K562 (cell line): ENCODE measurements at regions not wholly inside any gene's neighbourhood (a gene's known extent, or its start where the extent isn't known, plus 50 kb on each side); places are given as distances from the start of the nearest gene placed in this dataset.
A peak's percentile ranks its signal among the peaks of the same experiment; 100 is the strongest.

Experiments
- ATAC-seq: fragments of 200-7000 bp; cut with Tn5 transposase; 3 replicates; pipeline ENCODE4 v1.9.1; 2020; ENCODE audit warnings: moderate library complexity
- BruUV-seq: library from RNA; stranded (reverse); fragments of 400-500 nt; replicated peaks from 2 replicates; lab custom pipeline; 2021; lab: Mats Ljungman, UMichigan
- CTCF ChIA-PET: fragments of 300-600 bp; formaldehyde crosslinking; extraction: SDS; loops from one replicate; lab custom pipeline; 2021; ENCODE audit warnings: low intra/inter-chr PET ratio; lab: Yijun Ruan, JAX
- POLR2A ChIA-PET: fragments of 300-600, 350-650 bp; sonication (Branson Sonifier 250); formaldehyde crosslinking; extraction: SDS; loops from one replicate; lab custom pipeline; 2021; ENCODE audit warnings: antibody characterized with exemption, inconsistent platforms; lab: Yijun Ruan, JAX
- DNase-seq, 4 experiments: peaks; one replicate each; pipeline versions ENCODE4 v3.0.0 to v3.0.0-alpha.2; 2011 to 2018; ENCODE audit warnings: low spot score in 3 of 4, mixed read lengths in 3 of 4; ENCODE audit errors: extremely low read depth in 1 of 4
- FAIRE-seq: peaks from 2 replicates; lab custom pipeline; 2011; peaks lifted over from hg19 to GRCh38; lab: Jason Lieb, UNC
- H2AFZ ChIP-seq: 2 replicates; pipeline ENCODE4 v1.6.0; 2011; ENCODE audit warnings: low read depth, low read length, control low read depth, inconsistent platforms
- H3K27ac ChIP-seq: fragments of 200-600 bp; 3 replicates; pipeline ENCODE4 v1.8.0; 2011; ENCODE audit warnings: low read depth, mild to moderate bottlenecking, control low read depth, inconsistent platforms, low read length, moderate library complexity, mixed read lengths; ENCODE audit errors: extremely low read depth
- H3K27me3 ChIP-seq, 2 experiments: fragments of 300-600 bp in 1 of 2; 2 replicates in 1 of 2; 3 replicates in 1 of 2; pipeline versions ENCODE4 v1.6.0 to v1.8.0; 2011; ENCODE audit warnings: inconsistent platforms in 2 of 2, low read length in 2 of 2, mild to moderate bottlenecking in 1 of 2, mixed read lengths in 1 of 2, moderate library complexity in 1 of 2; ENCODE audit not compliant: control insufficient read depth in 2 of 2, insufficient read depth in 2 of 2
- H3K36me3 ChIP-seq: fragments of 300-600 bp; 3 replicates; pipeline ENCODE4 v1.8.0; 2011; ENCODE audit warnings: mild to moderate bottlenecking, low read length, inconsistent platforms; ENCODE audit not compliant: control insufficient read depth, insufficient read depth
- H3K4me1 ChIP-seq, 2 experiments: fragments of 200-600 bp in 1 of 2; replicated peaks in 1 of 2; 2 replicates in 1 of 2; 3 replicates in 1 of 2; pipeline versions ENCODE4 v1.5.1 to v1.8.0; 2011; ENCODE audit warnings: inconsistent platforms in 2 of 2, low read length in 2 of 2, mild to moderate bottlenecking in 1 of 2, mixed read lengths in 1 of 2, moderate library complexity in 1 of 2; ENCODE audit not compliant: control insufficient read depth in 2 of 2, insufficient read depth in 2 of 2
- H3K4me2 ChIP-seq: 2 replicates; pipeline ENCODE4 v1.6.1; 2011; ENCODE audit warnings: low read length, control low read depth, inconsistent platforms, mixed read lengths; ENCODE audit not compliant: insufficient read depth
- H3K4me3 ChIP-seq: fragments of 200-600 bp; sonication (generic), shearing (Covaris generic); 2 replicates; pipeline ENCODE4 v1.5.1; 2016; ENCODE audit warnings: control low read depth, inconsistent platforms
- H3K79me2 ChIP-seq: fragments of 200-600 bp; 3 replicates; pipeline ENCODE4 v1.8.0; 2011; ENCODE audit warnings: low read length, inconsistent platforms; ENCODE audit not compliant: control insufficient read depth, insufficient read depth
- H3K9ac ChIP-seq, 2 experiments: 2 replicates each; pipeline versions ENCODE4 v1.6.0 to v1.6.1; 2011; ENCODE audit warnings: low read depth in 2 of 2, low read length in 2 of 2, control low read depth in 1 of 2, inconsistent platforms in 1 of 2, mild to moderate bottlenecking in 1 of 2, mixed read lengths in 1 of 2; ENCODE audit not compliant: insufficient read depth in 1 of 2
- H3K9me1 ChIP-seq: one replicate; pipeline ENCODE4 v1.6.0; 2011; ENCODE audit warnings: inconsistent platforms, mild to moderate bottlenecking, low read length, moderate library complexity; ENCODE audit not compliant: control insufficient read depth, insufficient read depth
- H3K9me3 ChIP-seq: replicated peaks from 2 replicates; pipeline ENCODE4 v1.5.1; 2011; ENCODE audit warnings: low read depth, low read length, inconsistent platforms; ENCODE audit not compliant: control insufficient read depth, insufficient read depth
- H4K20me1 ChIP-seq: replicated peaks from 2 replicates; pipeline ENCODE4 v1.6.1; 2011; ENCODE audit warnings: low read length, inconsistent platforms, mixed read lengths; ENCODE audit not compliant: control insufficient read depth, insufficient read depth
- BCOR ChIP-seq: fragments of 450-650 bp; IDR thresholded peaks from 2 replicates; pipeline ENCODE4 v1.6.1; 2016
- CEBPG ChIP-seq, 3 experiments: fragments of 200-800 bp in 1 of 3; sonication (Bioruptor generic) in 1 of 3; sonication (generic) in 1 of 3; formaldehyde crosslinking in 1 of 3; IDR thresholded peaks in 2 of 3; conservative IDR thresholded peaks in 1 of 3; 2 replicates each; pipeline versions ENCODE4 v1.6.1 to v1.8.0; 2016 to 2022; ENCODE audit warnings: missing compliant biosample characterization in 2 of 3, missing genetic modification characterization in 2 of 3, mild to moderate bottlenecking in 1 of 3, missing genetic modification reagents in 1 of 3
- ETV1 ChIP-seq: fragments of 450-650 bp; conservative IDR thresholded peaks from 2 replicates; pipeline ENCODE4 v1.6.1; 2016; ENCODE audit warnings: missing genetic modification characterization, control low read depth, low read depth, missing compliant biosample characterization
- PRPF4 ChIP-seq: fragments of 200-400 bp; formaldehyde crosslinking; IDR thresholded peaks from one replicate; pipeline ENCODE4 v1.6.1; 2017; ENCODE audit warnings: low read length, low read depth, mild to moderate bottlenecking; ENCODE audit not compliant: insufficient read depth, poor library complexity, severe bottlenecking
- ZNF140 ChIP-seq: fragments of 250-450 bp; sonication (Bioruptor Pico); IDR thresholded peaks from 2 replicates; pipeline ENCODE4 v1.8.0; 2021; ENCODE audit warnings: moderate library complexity, mild to moderate bottlenecking, inconsistent platforms
- WGBS: fragments of 100-300 bp; shearing (Covaris generic); methylation state at CpG from one replicate; pipeline ENCODE4 v1.1.6; 2016; ENCODE audit warnings: low coverage, mixed read lengths; ENCODE audit not compliant: insufficient coverage; ENCODE audit errors: missing lambda C conversion rate; 5-methylcytosine and 5-hydroxymethylcytosine counted together
- in situ Hi-C: fragments of 300-500 bp; cut with MboI; formaldehyde crosslinking; loops from 4 replicates; pipeline ENCODE4 v1.15.0; 2018; ENCODE audit warnings: inconsistent platforms, mixed read lengths
- intact Hi-C: fragments of 100-400 bp; cut with micrococcal nuclease; formaldehyde crosslinking; loops from 2 replicates; pipeline ENCODE4 v1.14.2; 2022
- TF ChIP-seq, protein P1 (sequence below): sonication (generic); formaldehyde crosslinking; IDR thresholded peaks from 2 replicates; pipeline ENCODE4 v1.8.1; 2022; ENCODE audit warnings: missing genetic modification reagents

DNA sequence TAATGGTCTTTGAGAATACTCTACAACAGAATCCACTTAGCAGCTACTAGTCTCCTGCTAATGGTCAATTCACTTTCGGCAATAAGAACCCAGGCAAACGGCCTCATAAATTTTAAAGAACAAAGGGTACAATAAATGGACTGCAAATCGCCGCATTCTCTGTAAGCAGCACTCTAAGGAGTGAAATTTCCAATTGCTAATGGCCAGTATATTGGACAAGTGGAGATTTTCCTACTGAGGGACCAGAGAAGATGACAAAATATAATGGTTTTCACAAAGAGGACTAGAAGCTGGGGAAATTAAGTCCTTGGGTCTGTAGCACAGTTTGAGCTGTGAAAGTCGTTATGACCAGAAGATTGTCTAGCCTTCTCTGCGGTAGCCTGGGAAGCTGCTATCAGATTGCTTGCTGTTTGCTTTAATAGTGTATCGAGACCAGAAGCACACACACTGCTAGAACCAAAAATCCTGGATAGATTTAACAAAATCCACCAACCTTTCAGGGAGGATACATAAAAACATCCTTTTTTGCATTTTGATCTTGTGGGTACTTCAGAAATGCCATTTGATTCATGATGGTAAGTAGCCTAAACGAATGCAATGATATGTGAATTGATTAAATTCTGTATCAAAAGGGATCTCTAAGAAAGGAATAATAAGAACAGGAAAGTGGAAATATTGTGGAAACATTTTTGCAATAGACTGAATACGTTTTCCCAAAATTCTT is 53.6 kb upstream of the ATP8B1 start:
- Histone ChIP-seq H4K20me1 (no peaks in the 10 kb centered on the region), H2AFZ (no peak overlapping the region), H3K9ac (no peak overlapping the region), H3K4me3 (no peak overlapping the region), H3K27ac (no peak overlapping the region), H3K79me2 (no peaks in the 10 kb centered on the region), H3K36me3 (no peaks in the 10 kb centered on the region), H3K4me2 (no peak overlapping the region), H3K9me1 (no peaks in the 10 kb centered on the region), H3K9me3 (no peaks in the 10 kb centered on the region), H3K4me1 (peaks cover 0 to 6% of the 10 kb centered on the region in 2 experiments; a peak in 1 of 5 replicates), H3K27me3 (no peaks in the 10 kb centered on the region)
- intact Hi-C loops, result loop anchor here (5.0 to 10.0 kb wide), 2 partner anchors 82 to 224 kb away; no protein-coding TSS in a partner anchor
- POLR2A ChIA-PET, result interaction anchor here (0.6 kb wide), 1 partner anchor 263 kb away, joined by 4 read pairs; no protein-coding TSS in a partner anchor
- 37% methylated on average over 8 of the region's 9 CpGs for WGBS
- no peak for DNase-seq
- CTCF ChIA-PET, result no interaction called here
- BruUV-seq, result no TSS peak
- TF ChIP-seq, protein P1, sequence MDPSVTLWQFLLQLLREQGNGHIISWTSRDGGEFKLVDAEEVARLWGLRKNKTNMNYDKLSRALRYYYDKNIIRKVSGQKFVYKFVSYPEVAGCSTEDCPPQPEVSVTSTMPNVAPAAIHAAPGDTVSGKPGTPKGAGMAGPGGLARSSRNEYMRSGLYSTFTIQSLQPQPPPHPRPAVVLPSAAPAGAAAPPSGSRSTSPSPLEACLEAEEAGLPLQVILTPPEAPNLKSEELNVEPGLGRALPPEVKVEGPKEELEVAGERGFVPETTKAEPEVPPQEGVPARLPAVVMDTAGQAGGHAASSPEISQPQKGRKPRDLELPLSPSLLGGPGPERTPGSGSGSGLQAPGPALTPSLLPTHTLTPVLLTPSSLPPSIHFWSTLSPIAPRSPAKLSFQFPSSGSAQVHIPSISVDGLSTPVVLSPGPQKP, result no peak
- TF ChIP-seq PRPF4 (no peak), ETV1 (tag) (0 out of 2 replicates have a peak, but pooled peaks have one; percentile 30), BCOR (no peak), CEBPG (CRISPR knock-in tag; IDR thresholded peaks at IDR 0.05) (no peak), CEBPG (tag; conservative IDR thresholded peaks at IDR 0.05 in 1 of 2, IDR thresholded peaks at IDR 0.05 in 1 of 2) (no peak), ZNF140 (CRISPR knock-in tag) (no peak)
- ATAC-seq, result no peak
- FAIRE-seq, result no peak
- in situ Hi-C loops, result loop anchor here (25.0 kb wide), 1 partner anchor 219 kb away; no protein-coding TSS in a partner anchor
